DMS153 (cell line): ENCODE measurements at regions not wholly inside any gene's neighbourhood (a gene's known extent, or its start where the extent isn't known, plus 50 kb on each side); places are given as distances from the start of the nearest gene placed in this dataset.

Experiments used
- DNase-seq: peaks from one replicate; lab custom pipeline; 2025; lab: John Stamatoyannopoulos, UW

DNA sequence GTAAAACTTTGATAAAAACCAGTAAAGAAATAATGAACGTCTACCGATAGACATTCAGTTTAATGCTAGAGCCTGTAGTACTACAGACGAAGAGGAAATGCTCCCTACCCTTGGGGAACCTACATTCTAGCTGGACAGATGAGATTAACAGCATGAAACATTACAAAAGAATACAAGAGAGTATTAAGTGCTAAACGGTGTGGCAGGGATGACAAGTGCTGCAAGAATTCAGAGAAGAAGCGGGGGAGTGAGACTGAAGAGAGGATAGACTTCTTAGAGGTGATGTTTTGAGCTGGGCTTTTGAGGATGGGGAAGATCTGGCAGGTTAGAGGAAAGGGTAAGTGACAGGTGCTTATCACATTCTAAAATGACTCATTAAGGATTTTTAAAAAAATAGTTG, 52.6 kb upstream of the ESX1 start:
- DNase-seq, result no peak

- no peak for DNase-seq
Observed at GRCh38 chrX:104306180-104306579, 51.4 kb upstream of the ESX1 start.
